WI38 (cell line): ENCODE measurements at regions not wholly inside any gene's neighbourhood (a gene's known extent, or its start where the extent isn't known, plus 50 kb on each side); places are given as distances from the start of the nearest gene placed in this dataset.

Experiments
- H3K4me3 ChIP-seq: 2 replicates; pipeline ENCODE4 v1.5.1; 2011; ENCODE audit warnings: low read depth, mild to moderate bottlenecking, control low read depth, low read length
- CTCF ChIP-seq: IDR thresholded peaks from 2 replicates; pipeline ENCODE4 v1.5.1; 2012; ENCODE audit warnings: low read depth, mild to moderate bottlenecking, control low read depth, low read length

GRCh38 chr9:79976257-79977073 lies 404.7 kb downstream of the TLE4 start:
- no peak for TF ChIP-seq CTCF
- H3K4me3 ChIP-seq = no peak overlapping the region

- H3K4me3 ChIP-seq = no peak overlapping the region
- TF ChIP-seq CTCF = no peak
Measured at GRCh38 chr9:79975621-79976256, 404.0 kb downstream of the TLE4 start.

- H3K4me3 ChIP-seq = no peak overlapping the region
- no peak for TF ChIP-seq CTCF
Measured at GRCh38 chr9:79974806-79975422, 403.1 kb downstream of the TLE4 start.

- TF ChIP-seq CTCF = no peak
- H3K4me3 ChIP-seq = no peak overlapping the region
Measured at GRCh38 chr9:79973627-79974026, 401.9 kb downstream of the TLE4 start.

GRCh38 chr9:79970146-79970425 lies 398.3 kb downstream of the TLE4 start:
- no peak for TF ChIP-seq CTCF

GRCh38 chr9:79969393-79970145 lies 397.8 kb downstream of the TLE4 start:
- TF ChIP-seq CTCF = no peak
- H3K4me3 ChIP-seq = no peak overlapping the region

More at GRCh38 chr9:79970146-79970425, 398.3 kb downstream of the TLE4 start:
- no peak overlapping the region for H3K4me3 ChIP-seq
